DND-41 (cell line): ENCODE measurements at regions not wholly inside any gene's neighbourhood (a gene's known extent, or its start where the extent isn't known, plus 50 kb on each side); places are given as distances from the start of the nearest gene placed in this dataset.

Source experiments
- ATAC-seq: fragments of 200-7000 bp; cut with Tn5 transposase; 3 replicates; pipeline ENCODE4 v1.9.1; 2021; ENCODE audit warnings: low read depth; ENCODE audit not compliant: insufficient read depth
- DNase-seq: peaks from one replicate; pipeline ENCODE4 v3.0.0-alpha.2; 2020
- H2AFZ ChIP-seq: 2 replicates; pipeline ENCODE4 v1.6.0; 2012; ENCODE audit warnings: low read depth, low read length
- H3K27ac ChIP-seq: 2 replicates; pipeline ENCODE4 v1.5.1; 2012; ENCODE audit warnings: low read length, inconsistent platforms
- H3K27me3 ChIP-seq: fragments of 200-600 bp; sonication (generic); 2 replicates; pipeline ENCODE4 v1.6.0; 2012; ENCODE audit warnings: low read length, mild to moderate bottlenecking, inconsistent platforms; ENCODE audit not compliant: insufficient read depth, poor library complexity
- H3K36me3 ChIP-seq: 2 replicates; pipeline ENCODE4 v1.5.1; 2012; ENCODE audit warnings: low read length, inconsistent platforms; ENCODE audit not compliant: insufficient read depth
- H3K4me1 ChIP-seq: 2 replicates; pipeline ENCODE4 v1.5.1; 2012; ENCODE audit warnings: mild to moderate bottlenecking, low read length; ENCODE audit not compliant: insufficient read depth
- H3K4me2 ChIP-seq: 2 replicates; pipeline ENCODE4 v1.6.0; 2012; ENCODE audit warnings: mild to moderate bottlenecking, moderate library complexity, low read length, inconsistent platforms; ENCODE audit not compliant: insufficient read depth
- H3K4me3 ChIP-seq, 2 experiments: fragments of 200-600 bp in 1 of 2; shearing (Covaris generic) in 1 of 2; 2 replicates each; pipeline ENCODE4 v1.5.1; 2012 to 2016; ENCODE audit warnings: inconsistent platforms in 2 of 2, low read length in 2 of 2, mild to moderate bottlenecking in 2 of 2, low read depth in 1 of 2, moderate library complexity in 1 of 2
- H3K79me2 ChIP-seq: 2 replicates; pipeline ENCODE4 v1.6.0; 2012; ENCODE audit warnings: low read length, inconsistent platforms; ENCODE audit not compliant: insufficient read depth
- H3K9ac ChIP-seq: 2 replicates; pipeline ENCODE4 v1.6.0; 2012; ENCODE audit warnings: low read depth, mild to moderate bottlenecking, inconsistent platforms, low read length, moderate library complexity
- H3K9me3 ChIP-seq: 2 replicates; pipeline ENCODE4 v1.5.1; 2012; ENCODE audit warnings: low read length, moderate library complexity, mild to moderate bottlenecking, inconsistent platforms; ENCODE audit not compliant: insufficient read depth, severe bottlenecking
- H4K20me1 ChIP-seq: 2 replicates; pipeline ENCODE4 v1.6.0; 2012; ENCODE audit warnings: low read length; ENCODE audit not compliant: insufficient read depth
- EZH2 ChIP-seq: IDR thresholded peaks from 3 replicates; pipeline ENCODE4 v1.6.1; 2012; ENCODE audit warnings: borderline replicate concordance, low read depth, mild to moderate bottlenecking, moderate library complexity, low read length, inconsistent platforms; ENCODE audit not compliant: severe bottlenecking
- TF ChIP-seq, protein P1 (sequence below): IDR thresholded peaks from 2 replicates; pipeline ENCODE4 v1.5.1; 2012; ENCODE audit warnings: borderline replicate concordance, low read length, moderate library complexity, mild to moderate bottlenecking; ENCODE audit not compliant: poor library complexity, severe bottlenecking; ENCODE audit errors: extremely low read depth

- no peak overlapping the region for H3K9ac ChIP-seq
- no peak overlapping the region for H2AFZ ChIP-seq
- H3K9me3 ChIP-seq = no peaks in the 10 kb centered on the region
- no peaks in the 10 kb centered on the region for H3K4me1 ChIP-seq
- H3K27ac ChIP-seq = no peak overlapping the region
- H4K20me1 ChIP-seq = no peaks in the 10 kb centered on the region
- ATAC-seq (no peak), DNase-seq (no peak)
- no peak overlapping the region for H3K4me2 ChIP-seq
- no peak for TF ChIP-seq EZH2
- TF ChIP-seq, protein P1, sequence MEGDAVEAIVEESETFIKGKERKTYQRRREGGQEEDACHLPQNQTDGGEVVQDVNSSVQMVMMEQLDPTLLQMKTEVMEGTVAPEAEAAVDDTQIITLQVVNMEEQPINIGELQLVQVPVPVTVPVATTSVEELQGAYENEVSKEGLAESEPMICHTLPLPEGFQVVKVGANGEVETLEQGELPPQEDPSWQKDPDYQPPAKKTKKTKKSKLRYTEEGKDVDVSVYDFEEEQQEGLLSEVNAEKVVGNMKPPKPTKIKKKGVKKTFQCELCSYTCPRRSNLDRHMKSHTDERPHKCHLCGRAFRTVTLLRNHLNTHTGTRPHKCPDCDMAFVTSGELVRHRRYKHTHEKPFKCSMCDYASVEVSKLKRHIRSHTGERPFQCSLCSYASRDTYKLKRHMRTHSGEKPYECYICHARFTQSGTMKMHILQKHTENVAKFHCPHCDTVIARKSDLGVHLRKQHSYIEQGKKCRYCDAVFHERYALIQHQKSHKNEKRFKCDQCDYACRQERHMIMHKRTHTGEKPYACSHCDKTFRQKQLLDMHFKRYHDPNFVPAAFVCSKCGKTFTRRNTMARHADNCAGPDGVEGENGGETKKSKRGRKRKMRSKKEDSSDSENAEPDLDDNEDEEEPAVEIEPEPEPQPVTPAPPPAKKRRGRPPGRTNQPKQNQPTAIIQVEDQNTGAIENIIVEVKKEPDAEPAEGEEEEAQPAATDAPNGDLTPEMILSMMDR = no peak
- H3K27me3 ChIP-seq = no peaks in the 10 kb centered on the region
- no peak overlapping the region for H3K4me3 ChIP-seq
- no peaks in the 10 kb centered on the region for H3K36me3 ChIP-seq
- H3K79me2 ChIP-seq = no peaks in the 10 kb centered on the region
Observed at GRCh38 chr2:42848265-42848664, 55.9 kb upstream of the HAAO start.

GRCh38 chr2:42847596-42848151 lies 55.3 kb upstream of the HAAO start:
- H4K20me1 ChIP-seq = no peaks in the 10 kb centered on the region
- no peaks in the 10 kb centered on the region for H3K9me3 ChIP-seq
- H3K4me2 ChIP-seq = no peak overlapping the region
- TF ChIP-seq EZH2 = no peak
- TF ChIP-seq, protein P1 = no peak
- H3K27me3 ChIP-seq = no peaks in the 10 kb centered on the region
- DNase-seq (no peak), ATAC-seq (no peak)
- no peaks in the 10 kb centered on the region for H3K79me2 ChIP-seq
- H3K36me3 ChIP-seq = no peaks in the 10 kb centered on the region
- H3K9ac ChIP-seq = no peak overlapping the region
- no peaks in the 10 kb centered on the region for H3K4me1 ChIP-seq
- peak overlapping the region; percentile 8; the same call in 1 of the 2 replicates for H2AFZ ChIP-seq
- no peak overlapping the region for H3K4me3 ChIP-seq
- no peak overlapping the region for H3K27ac ChIP-seq

GRCh38 chr2:42846932-42847595 lies 54.7 kb upstream of the HAAO start:
- no peak for TF ChIP-seq EZH2
- no peak for DNase-seq
- H3K9ac ChIP-seq = no peak overlapping the region
- no peak overlapping the region for H3K4me2 ChIP-seq
- no peaks in the 10 kb centered on the region for H3K4me1 ChIP-seq
- no peaks in the 10 kb centered on the region for H4K20me1 ChIP-seq
- H3K9me3 ChIP-seq = no peaks in the 10 kb centered on the region
- H3K4me3 ChIP-seq = no peak overlapping the region
- no peak overlapping the region for H3K27ac ChIP-seq
- H3K27me3 ChIP-seq = no peaks in the 10 kb centered on the region
- peak overlapping the region; percentile 8; the same call in 1 of the 2 replicates for H2AFZ ChIP-seq
- no peaks in the 10 kb centered on the region for H3K79me2 ChIP-seq
- ATAC-seq = no peak
- H3K36me3 ChIP-seq = no peaks in the 10 kb centered on the region

GRCh38 chr2:42846026-42846425 lies 53.6 kb upstream of the HAAO start:
- TF ChIP-seq, protein P1 = no peak
- no peak for TF ChIP-seq EZH2
- no peak for ATAC-seq

More at GRCh38 chr2:42846026-42846425, 53.6 kb upstream of the HAAO start:
- Histone ChIP-seq H3K9ac (no peak overlapping the region), H3K4me2 (no peak overlapping the region), H3K4me3 (no peak overlapping the region), H4K20me1 (no peaks in the 10 kb centered on the region), H3K27ac (no peak overlapping the region), H3K36me3 (no peaks in the 10 kb centered on the region), H3K79me2 (no peaks in the 10 kb centered on the region), H2AFZ (no peak overlapping the region), H3K9me3 (no peaks in the 10 kb centered on the region), H3K27me3 (no peaks in the 10 kb centered on the region), H3K4me1 (no peaks in the 10 kb centered on the region)
- DNase-seq = no peak
